PFSK-1 (cell line): ENCODE measurements at regions not wholly inside any gene's neighbourhood (a gene's known extent, or its start where the extent isn't known, plus 50 kb on each side); places are given as distances from the start of the nearest gene placed in this dataset.

ENCODE experiments used
- FOXP2 ChIP-seq: optimal IDR thresholded peaks from 2 replicates; pipeline ENCODE3; 2011; ENCODE audit warnings: borderline replicate concordance, control low read depth, inconsistent platforms; ENCODE audit not compliant: insufficient read depth; ENCODE audit errors: extremely low read length, extremely low read depth
- POLR2AphosphoS5 ChIP-seq: IDR thresholded peaks from 2 replicates; pipeline ENCODE4 v1.6.1; 2012; ENCODE audit warnings: low read depth, mild to moderate bottlenecking, control low read depth, low read length, moderate library complexity
- REST ChIP-seq, 2 experiments: IDR thresholded peaks; 2 replicates each; pipeline versions ENCODE4 v1.6.1 to v1.8.0; 2011 to 2012; ENCODE audit warnings: low read depth in 2 of 2, low read length in 2 of 2, control low read depth in 1 of 2, inconsistent platforms in 1 of 2, mild to moderate bottlenecking in 1 of 2, moderate library complexity in 1 of 2; ENCODE audit not compliant: insufficient read depth in 1 of 2
- SIN3A ChIP-seq: IDR thresholded peaks from 2 replicates; pipeline ENCODE4 v1.6.1; 2012; ENCODE audit warnings: mild to moderate bottlenecking, low read length, moderate library complexity, borderline replicate concordance; ENCODE audit not compliant: insufficient read depth
- TAF1 ChIP-seq: IDR thresholded peaks from 2 replicates; pipeline ENCODE4 v1.6.1; 2012; ENCODE audit warnings: low read length, control low read depth, borderline replicate concordance; ENCODE audit not compliant: insufficient read depth

- TF ChIP-seq SIN3A = no peak
- no peak for TF ChIP-seq POLR2AphosphoS5
- no peak for TF ChIP-seq REST (IDR thresholded peaks at IDR 0.05; ENCODE audit: insufficient read depth in 1 of 2, low read depth in 2 of 2, low read length in 2 of 2)
- no peak for TF ChIP-seq FOXP2
- no peak for TF ChIP-seq TAF1
Observed at GRCh38 chr12:23008623-23009022, 383.7 kb downstream of the ETNK1 start.

- TF ChIP-seq TAF1 = no peak
- no peak for TF ChIP-seq REST (IDR thresholded peaks at IDR 0.05; ENCODE audit: insufficient read depth in 1 of 2, low read depth in 2 of 2, low read length in 2 of 2)
- TF ChIP-seq POLR2AphosphoS5 = no peak
- TF ChIP-seq SIN3A = no peak
- no peak for TF ChIP-seq FOXP2
Observed at GRCh38 chr12:23014749-23015148, 389.8 kb downstream of the ETNK1 start.

GRCh38 chr12:23025372-23026016 is 400.5 kb downstream of the ETNK1 start:
- no peak for TF ChIP-seq SIN3A
- TF ChIP-seq FOXP2 = no peak
- no peak for TF ChIP-seq TAF1
- no peak for TF ChIP-seq REST (IDR thresholded peaks at IDR 0.05; ENCODE audit: insufficient read depth in 1 of 2, low read depth in 2 of 2, low read length in 2 of 2)
- no peak for TF ChIP-seq POLR2AphosphoS5

- no peak for TF ChIP-seq FOXP2
Observed at GRCh38 chr12:23028158-23028802, 403.3 kb downstream of the ETNK1 start.

GRCh38 chr12:23029185-23029584 is 404.2 kb downstream of the ETNK1 start:
- TF ChIP-seq REST (IDR thresholded peaks at IDR 0.05; ENCODE audit: insufficient read depth in 1 of 2, low read depth in 2 of 2, low read length in 2 of 2) = 0 out of 4 replicates have a peak, but pooled peaks of 1 of the 2 experiments have one; percentile 28
- no peak for TF ChIP-seq TAF1
